ENCODE measurements at regions not wholly inside any gene's neighbourhood (a gene's known extent, or its start where the extent isn't known, plus 50 kb on each side); places are given as distances from the start of the nearest gene placed in this dataset.

GRCh38 chr2:21269382-21269781 is 145.6 kb downstream of the TDRD15 start:
- no peak overlapping the region for H2AFZ ChIP-seq (ENCODE audit: low read depth, low read length)
- TF ChIP-seq CTCF (IDR thresholded peaks at IDR 0.05; ENCODE audit: borderline replicate concordance, extremely low read depth, low read length, poor library complexity, severe bottlenecking) (no peak), EZH2 (IDR thresholded peaks at IDR 0.05; ENCODE audit: borderline replicate concordance, low read depth, low read length, severe bottlenecking) (no peak)
- H3K4me1 ChIP-seq (ENCODE audit: insufficient read depth, low read length), result no peaks in the 10 kb centered on the region
- no peak overlapping the region for H3K27ac ChIP-seq (ENCODE audit: low read length)
- no peaks in the 10 kb centered on the region for H3K79me2 ChIP-seq (ENCODE audit: insufficient read depth, low read length)
- H3K9me3 ChIP-seq (ENCODE audit: insufficient read depth, low read length, severe bottlenecking), result no peaks in the 10 kb centered on the region
- H4K20me1 ChIP-seq (ENCODE audit: insufficient read depth, low read length), result no peaks in the 10 kb centered on the region
- H3K36me3 ChIP-seq (ENCODE audit: insufficient read depth, low read length), result no peaks in the 10 kb centered on the region
- no peak for DNase-seq
- no peak overlapping the region for H3K4me3 ChIP-seq (ENCODE audit: low read depth in 1 of 2, low read length in 2 of 2)
- no peaks in the 10 kb centered on the region for H3K27me3 ChIP-seq (ENCODE audit: insufficient read depth, low read length, poor library complexity)
- H3K9ac ChIP-seq (ENCODE audit: low read depth, low read length), result no peak overlapping the region
- no peak overlapping the region for H3K4me2 ChIP-seq (ENCODE audit: insufficient read depth, low read length)
- ATAC-seq (ENCODE audit: insufficient read depth, low read depth), result no peak

GRCh38 chr2:21270083-21270491 is 146.3 kb downstream of the TDRD15 start:
- Histone ChIP-seq H3K79me2 (ENCODE audit: insufficient read depth, low read length) (no peaks in the 10 kb centered on the region), H3K27ac (ENCODE audit: low read length) (no peak overlapping the region), H3K9me3 (ENCODE audit: insufficient read depth, low read length, severe bottlenecking) (no peaks in the 10 kb centered on the region), H3K27me3 (ENCODE audit: insufficient read depth, low read length, poor library complexity) (no peaks in the 10 kb centered on the region), H4K20me1 (ENCODE audit: insufficient read depth, low read length) (no peaks in the 10 kb centered on the region), H3K4me2 (ENCODE audit: insufficient read depth, low read length) (no peak overlapping the region), H3K4me3 (ENCODE audit: low read depth in 1 of 2, low read length in 2 of 2) (no peak overlapping the region), H3K9ac (ENCODE audit: low read depth, low read length) (no peak overlapping the region), H3K36me3 (ENCODE audit: insufficient read depth, low read length) (no peaks in the 10 kb centered on the region), H2AFZ (ENCODE audit: low read depth, low read length) (no peak overlapping the region), H3K4me1 (ENCODE audit: insufficient read depth, low read length) (no peaks in the 10 kb centered on the region)
- DNase-seq (no peak), ATAC-seq (ENCODE audit: insufficient read depth, low read depth) (no peak)
- TF ChIP-seq CTCF (IDR thresholded peaks at IDR 0.05; ENCODE audit: borderline replicate concordance, extremely low read depth, low read length, poor library complexity, severe bottlenecking) (no peak), EZH2 (IDR thresholded peaks at IDR 0.05; ENCODE audit: borderline replicate concordance, low read depth, low read length, severe bottlenecking) (no peak)

GRCh38 chr2:21270708-21271122 is 146.9 kb downstream of the TDRD15 start:
- Histone ChIP-seq H3K79me2 (ENCODE audit: insufficient read depth, low read length) (no peaks in the 10 kb centered on the region), H3K4me3 (ENCODE audit: low read depth in 1 of 2, low read length in 2 of 2) (no peak overlapping the region), H3K4me2 (ENCODE audit: insufficient read depth, low read length) (no peak overlapping the region), H3K36me3 (ENCODE audit: insufficient read depth, low read length) (no peaks in the 10 kb centered on the region), H2AFZ (ENCODE audit: low read depth, low read length) (no peak overlapping the region), H4K20me1 (ENCODE audit: insufficient read depth, low read length) (no peaks in the 10 kb centered on the region), H3K9ac (ENCODE audit: low read depth, low read length) (no peak overlapping the region), H3K27me3 (ENCODE audit: insufficient read depth, low read length, poor library complexity) (no peaks in the 10 kb centered on the region), H3K27ac (ENCODE audit: low read length) (no peak overlapping the region), H3K9me3 (ENCODE audit: insufficient read depth, low read length, severe bottlenecking) (no peaks in the 10 kb centered on the region), H3K4me1 (ENCODE audit: insufficient read depth, low read length) (no peaks in the 10 kb centered on the region)
- TF ChIP-seq EZH2 (IDR thresholded peaks at IDR 0.05; ENCODE audit: borderline replicate concordance, low read depth, low read length, severe bottlenecking), result no peak
- TF ChIP-seq CTCF (IDR thresholded peaks at IDR 0.05; ENCODE audit: borderline replicate concordance, extremely low read depth, low read length, poor library complexity, severe bottlenecking), result no peak
- ATAC-seq (ENCODE audit: insufficient read depth, low read depth) (no peak), DNase-seq (no peak)

- Histone ChIP-seq H3K4me2 (ENCODE audit: insufficient read depth, low read length) (no peak overlapping the region), H3K36me3 (ENCODE audit: insufficient read depth, low read length) (no peaks in the 10 kb centered on the region), H4K20me1 (ENCODE audit: insufficient read depth, low read length) (no peaks in the 10 kb centered on the region), H3K79me2 (ENCODE audit: insufficient read depth, low read length) (no peaks in the 10 kb centered on the region), H2AFZ (ENCODE audit: low read depth, low read length) (no peak overlapping the region), H3K27ac (ENCODE audit: low read length) (no peak overlapping the region), H3K9me3 (ENCODE audit: insufficient read depth, low read length, severe bottlenecking) (no peaks in the 10 kb centered on the region), H3K4me3 (ENCODE audit: low read depth in 1 of 2, low read length in 2 of 2) (no peak overlapping the region), H3K9ac (ENCODE audit: low read depth, low read length) (no peak overlapping the region), H3K4me1 (ENCODE audit: insufficient read depth, low read length) (no peaks in the 10 kb centered on the region), H3K27me3 (ENCODE audit: insufficient read depth, low read length, poor library complexity) (no peaks in the 10 kb centered on the region)
- no peak for DNase-seq
- no peak for ATAC-seq (ENCODE audit: insufficient read depth, low read depth)
- TF ChIP-seq EZH2 (IDR thresholded peaks at IDR 0.05; ENCODE audit: borderline replicate concordance, low read depth, low read length, severe bottlenecking) (no peak), CTCF (IDR thresholded peaks at IDR 0.05; ENCODE audit: borderline replicate concordance, extremely low read depth, low read length, poor library complexity, severe bottlenecking) (no peak)
Observed at GRCh38 chr2:21276163-21276562, 152.4 kb downstream of the TDRD15 start.

All from DND-41 (cell line).